T47D (cell line): ENCODE measurements at regions not wholly inside any gene's neighbourhood (a gene's known extent, or its start where the extent isn't known, plus 50 kb on each side); places are given as distances from the start of the nearest gene placed in this dataset.

Experiments used
- DNase-seq, 2 experiments: peaks; one replicate each; pipeline versions ENCODE4 v3.0.0 to v3.0.0-alpha.2; 2011 to 2012; ENCODE audit warnings: low read depth in 1 of 2, low spot score in 1 of 2
- JUND ChIP-seq: IDR thresholded peaks from 2 replicates; pipeline ENCODE4 v1.6.1; 2012; ENCODE audit warnings: low read depth
- in situ Hi-C: cut with HindIII; loops from 2 replicates; pipeline ENCODE4 v1.10.0; 2016; ENCODE audit warnings: low sequenced_read_pairs, low pct_unique_long_range_greater_than_20kb

- no peak for TF ChIP-seq JUND
- in situ Hi-C loops: no loop called here
- DNase-seq: no peak
Observed at GRCh38 chr15:47937834-47938233, 183.0 kb upstream of the SLC24A5 start.

- in situ Hi-C loops: no loop called here
- TF ChIP-seq JUND: no peak
- DNase-seq: peak in 1 of 2 experiments; percentile 23
Observed at GRCh38 chr15:47944637-47945288, 176.0 kb upstream of the SLC24A5 start.

- no peak for DNase-seq
- in situ Hi-C loops: no loop called here
- TF ChIP-seq JUND: no peak
Observed at GRCh38 chr15:47945872-47946650, 174.7 kb upstream of the SLC24A5 start.

- in situ Hi-C loops: no loop called here
- DNase-seq: no peak
- no peak for TF ChIP-seq JUND
Observed at GRCh38 chr15:47949815-47950214, 171.0 kb upstream of the SLC24A5 start.

- TF ChIP-seq JUND: no peak
- no peak for DNase-seq
- in situ Hi-C loops: no loop called here
Observed at GRCh38 chr15:47950447-47950846, 170.3 kb upstream of the SLC24A5 start.

DNA sequence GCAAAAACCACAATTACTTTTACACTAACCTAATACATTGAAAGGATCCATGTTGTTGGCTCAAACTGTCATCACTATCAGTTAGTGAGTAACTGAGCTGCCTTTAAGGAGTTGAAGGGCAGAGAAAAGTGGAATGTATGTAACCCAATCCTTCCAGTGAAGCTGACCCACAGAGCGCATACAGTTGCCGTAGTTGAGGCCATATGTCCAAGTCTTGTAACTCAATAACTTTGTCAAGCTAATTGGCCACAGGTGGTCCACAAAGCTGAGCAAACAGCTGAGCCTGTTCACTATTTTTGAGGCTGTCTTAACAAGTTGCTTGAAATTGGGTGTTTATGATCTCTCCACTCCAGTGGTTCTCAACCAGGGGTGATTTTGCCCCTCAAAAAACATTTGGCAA lies 169.0 kb upstream of the SLC24A5 start:
- in situ Hi-C loops: no loop called here
- no peak for TF ChIP-seq JUND
- no peak for DNase-seq

- in situ Hi-C loops: no loop called here
- DNase-seq: no peak
- no peak for TF ChIP-seq JUND
Observed at GRCh38 chr15:47954196-47954595, 166.6 kb upstream of the SLC24A5 start.

DNA sequence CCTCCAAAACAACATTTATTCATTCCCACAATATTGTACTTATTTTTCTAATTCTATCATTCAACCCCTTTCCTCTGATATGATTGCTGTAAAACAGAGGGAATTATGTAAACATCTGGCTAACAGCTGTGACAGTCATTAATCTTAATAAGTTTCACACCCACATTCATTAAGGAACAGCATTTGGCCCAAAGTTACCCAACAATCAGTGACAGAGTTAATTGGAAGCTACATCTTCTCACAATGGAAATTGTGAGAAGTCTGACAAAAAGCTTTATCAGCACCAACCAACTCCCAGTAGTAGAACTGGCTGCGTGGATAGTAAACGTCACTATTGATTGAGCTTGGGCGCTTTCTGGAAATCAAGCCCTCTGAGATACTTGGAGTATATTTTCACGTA lies 165.8 kb upstream of the SLC24A5 start:
- DNase-seq: no peak
- in situ Hi-C loops: no loop called here

DNA sequence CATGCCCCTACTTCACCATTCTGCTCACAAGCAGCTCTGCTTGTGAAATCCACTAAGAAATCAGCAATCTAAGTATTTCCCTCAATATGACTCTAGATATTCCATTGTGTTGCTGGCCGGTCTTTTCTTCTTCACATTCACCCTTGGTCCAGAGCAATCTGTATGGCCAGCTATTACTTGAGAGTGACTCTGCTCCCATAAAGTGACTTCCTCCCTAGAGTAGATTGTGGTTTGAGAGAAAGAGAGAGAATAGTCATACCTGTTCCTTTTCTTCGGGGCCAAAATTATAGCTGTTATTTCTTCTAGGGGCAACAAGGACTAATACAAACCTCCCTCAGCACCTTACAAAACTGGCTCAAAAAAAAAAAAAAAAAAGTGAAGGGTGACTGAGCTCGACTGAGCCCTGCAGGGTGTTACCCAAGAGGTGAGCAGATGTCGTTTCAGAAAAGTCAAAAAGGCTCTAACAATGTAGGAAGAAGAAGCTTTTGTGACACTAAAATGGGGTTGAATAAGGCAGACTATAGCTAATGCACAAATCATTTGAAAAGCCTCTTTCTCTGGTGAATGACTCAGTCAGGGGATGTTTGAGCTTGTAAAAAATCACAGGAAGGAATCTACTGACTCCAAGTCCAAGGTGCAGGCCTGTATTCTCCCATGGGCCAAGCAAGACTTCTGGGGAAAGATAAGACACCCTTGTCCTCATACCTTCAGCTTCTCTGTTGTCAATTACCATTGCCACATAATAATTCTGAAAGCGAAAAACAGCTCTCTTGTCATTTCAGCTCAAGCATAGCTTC lies 161.0 kb upstream of the SLC24A5 start:
- in situ Hi-C loops: no loop called here
- DNase-seq: no peak
- no peak for TF ChIP-seq JUND

More for the DNA sequence above, 165.8 kb upstream of the SLC24A5 start:
- no peak for TF ChIP-seq JUND

- in situ Hi-C loops: no loop called here
- peak in 1 of 2 experiments; percentile 6 for DNase-seq
- TF ChIP-seq JUND: no peak
Observed at GRCh38 chr15:47961401-47962090, 159.2 kb upstream of the SLC24A5 start.

DNA sequence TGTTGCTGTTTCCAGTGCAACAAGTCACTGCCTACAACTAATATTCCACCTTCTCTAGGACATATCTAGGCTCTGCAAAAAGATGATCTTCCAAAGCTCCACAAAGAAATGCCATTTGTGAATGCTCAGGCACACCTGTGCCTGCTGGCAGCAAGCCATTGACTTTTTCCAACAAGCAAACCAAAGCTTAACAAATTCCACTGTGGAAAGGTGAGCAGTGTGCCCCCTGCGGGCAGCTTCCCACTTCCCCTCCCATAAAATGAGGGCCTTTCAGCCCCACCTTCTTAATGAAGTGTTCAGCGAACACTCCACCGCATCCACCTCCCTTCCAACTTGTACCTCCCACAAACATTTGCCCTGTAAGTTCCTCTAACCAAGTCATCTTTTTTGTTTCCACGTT lies 157.5 kb upstream of the SLC24A5 start:
- TF ChIP-seq JUND: no peak
- in situ Hi-C loops: no loop called here

GRCh38 chr15:47964229-47964628 lies 156.6 kb upstream of the SLC24A5 start:
- no peak for TF ChIP-seq JUND
- no peak for DNase-seq
- in situ Hi-C loops: no loop called here

More for the DNA sequence above, 157.5 kb upstream of the SLC24A5 start:
- DNase-seq: peak in 1 of 2 experiments; percentile 19
